ENCODE measurements at regions not wholly inside any gene's neighbourhood (a gene's known extent, or its start where the extent isn't known, plus 50 kb on each side); places are given as distances from the start of the nearest gene placed in this dataset.

GRCh38 chr10:78548369-78548768 lies 514.7 kb downstream of the RPS24 start:
- intact Hi-C loops (cut with DNase I) = no loop called here
- H3K9me3 ChIP-seq = no peaks in the 10 kb centered on the region
- no peaks in the 10 kb centered on the region for H3K36me3 ChIP-seq (ENCODE audit: insufficient read depth in 1 of 2, low read depth in 1 of 2)
- 83 to 87% (median 87%) methylated on average over 3 of the region's 3 CpGs for WGBS, 3 donors
- H3K4me1 ChIP-seq = peaks cover 13% of the 10 kb centered on the region
- no peaks in the 10 kb centered on the region for H3K27me3 ChIP-seq (ENCODE audit: insufficient read depth in 3 of 3, low read length in 2 of 3)
- no peak for TF ChIP-seq CTCF (IDR thresholded peaks at IDR 0.05)
- no peak overlapping the region for H3K4me3 ChIP-seq
- H3K27ac ChIP-seq = no peak overlapping the region
- DNase-seq (no peak), ATAC-seq (no peak)

GRCh38 chr10:78549140-78549935 lies 515.7 kb downstream of the RPS24 start:
- no peak for TF ChIP-seq CTCF (IDR thresholded peaks at IDR 0.05)

GRCh38 chr10:78550090-78550489 lies 516.4 kb downstream of the RPS24 start:
- H3K4me3 ChIP-seq = no peak overlapping the region
- TF ChIP-seq CTCF (IDR thresholded peaks at IDR 0.05) = no peak
- no peaks in the 10 kb centered on the region for H3K36me3 ChIP-seq (ENCODE audit: insufficient read depth in 1 of 2, low read depth in 1 of 2)
- H3K27ac ChIP-seq = no peak overlapping the region
- no peak for ATAC-seq
- H3K27me3 ChIP-seq (ENCODE audit: insufficient read depth in 3 of 3, low read length in 2 of 3) = no peaks in the 10 kb centered on the region
- intact Hi-C loops (cut with DNase I) = no loop called here
- no peaks in the 10 kb centered on the region for H3K9me3 ChIP-seq
- H3K4me1 ChIP-seq = no peaks in the 10 kb centered on the region
- 93 to 97% (median 95%) methylated on average over 4 of the region's 4 CpGs for WGBS, 3 donors
- DNase-seq = no peak

More at GRCh38 chr10:78549140-78549935, 515.7 kb downstream of the RPS24 start:
- no peaks in the 10 kb centered on the region for H3K36me3 ChIP-seq (ENCODE audit: insufficient read depth in 1 of 2, low read depth in 1 of 2)
- H3K27ac ChIP-seq = no peak overlapping the region
- peaks cover 5% of the 10 kb centered on the region for H3K4me1 ChIP-seq
- no peak overlapping the region for H3K4me3 ChIP-seq
- H3K9me3 ChIP-seq = no peaks in the 10 kb centered on the region
- ATAC-seq (peak in 1 of 4 donors; percentile 43), DNase-seq (no peak)
- WGBS, 3 donors = 59 to 63% (median 60%) methylated on average over 9 of the region's 9 CpGs
- H3K27me3 ChIP-seq (ENCODE audit: insufficient read depth in 3 of 3, low read length in 2 of 3) = no peaks in the 10 kb centered on the region
- intact Hi-C loops (cut with DNase I) = no loop called here

- DNase-seq (no peak), ATAC-seq (no peak)
- WGBS, 3 donors = 95 to 97% (median 96%) methylated on average over 4 of the region's 4 CpGs
- no peaks in the 10 kb centered on the region for H3K36me3 ChIP-seq (ENCODE audit: insufficient read depth in 1 of 2, low read depth in 1 of 2)
- TF ChIP-seq CTCF (IDR thresholded peaks at IDR 0.05) = no peak
- no peak overlapping the region for H3K4me3 ChIP-seq
- intact Hi-C loops (cut with DNase I) = no loop called here
- no peaks in the 10 kb centered on the region for H3K9me3 ChIP-seq
- H3K4me1 ChIP-seq = no peaks in the 10 kb centered on the region
- H3K27ac ChIP-seq = no peak overlapping the region
- no peaks in the 10 kb centered on the region for H3K27me3 ChIP-seq (ENCODE audit: insufficient read depth in 3 of 3, low read length in 2 of 3)
Observed at GRCh38 chr10:78550716-78551115, 517.1 kb downstream of the RPS24 start.
